GM18861 (cell line): ENCODE measurements at regions not wholly inside any gene's neighbourhood (a gene's known extent, or its start where the extent isn't known, plus 50 kb on each side); places are given as distances from the start of the nearest gene placed in this dataset.
"Not testable (repeated sequence)": the region's sequence is repeated elsewhere in the genome, so short reads cannot be mapped to it uniquely, and the experiment has no call there.

Experiments used
- ATAC-seq: cut with Tn5 transposase; IDR thresholded peaks from one replicate; pipeline ENCODE4 v1.9.1; 2021; ENCODE audit not compliant: unreplicated experiment

- ATAC-seq: no peak
Measured at GRCh38 chr7:20519645-20520044, 95.8 kb upstream of the ABCB5 start.

GRCh38 chr7:20520530-20520929, 94.9 kb upstream of the ABCB5 start:
- no peak for ATAC-seq

GRCh38 chr7:20521243-20521642, 94.2 kb upstream of the ABCB5 start:
- no peak for ATAC-seq

- no peak for ATAC-seq
Measured at GRCh38 chr7:20529260-20529659, 86.2 kb upstream of the ABCB5 start.

- ATAC-seq: no peak
Measured at GRCh38 chr7:20532890-20533289, 82.6 kb upstream of the ABCB5 start.

GRCh38 chr7:20534543-20534942, 80.9 kb upstream of the ABCB5 start:
- ATAC-seq: no peak

- no peak for ATAC-seq
Measured at GRCh38 chr7:20535541-20535940, 79.9 kb upstream of the ABCB5 start.

GRCh38 chr7:20539201-20539600, 76.3 kb upstream of the ABCB5 start:
- no peak for ATAC-seq

- ATAC-seq: peak; percentile 78
Measured at GRCh38 chr7:20541608-20542349, 73.7 kb upstream of the ABCB5 start.

GRCh38 chr7:20542594-20542993, 72.9 kb upstream of the ABCB5 start:
- no peak for ATAC-seq

- ATAC-seq: no peak
Measured at GRCh38 chr7:20543500-20543899, 72.0 kb upstream of the ABCB5 start.

GRCh38 chr7:20545016-20545415, 70.5 kb upstream of the ABCB5 start:
- no peak for ATAC-seq

- not testable (repeated sequence) for ATAC-seq
Measured at GRCh38 chr7:20546958-20547357, 68.5 kb upstream of the ABCB5 start.

GRCh38 chr7:20554072-20554471, 61.4 kb upstream of the ABCB5 start:
- ATAC-seq: no peak

GRCh38 chr7:20556091-20556490, 59.4 kb upstream of the ABCB5 start:
- no peak for ATAC-seq

- no peak for ATAC-seq
Measured at GRCh38 chr7:20557116-20557515, 58.4 kb upstream of the ABCB5 start.

- no peak for ATAC-seq
Measured at GRCh38 chr7:20558963-20559716, 56.3 kb upstream of the ABCB5 start.

GRCh38 chr7:20559883-20560282, 55.6 kb upstream of the ABCB5 start:
- no peak for ATAC-seq

GRCh38 chr7:20560325-20561180, 54.9 kb upstream of the ABCB5 start:
- no peak for ATAC-seq

GRCh38 chr7:20561466-20561865, 54.0 kb upstream of the ABCB5 start:
- ATAC-seq: no peak

GRCh38 chr7:20561908-20562307, 53.6 kb upstream of the ABCB5 start:
- ATAC-seq: no peak

- ATAC-seq: no peak
Measured at GRCh38 chr7:20562461-20562860, 53.0 kb upstream of the ABCB5 start.
